DMS 273 (cell line): ENCODE measurements at regions not wholly inside any gene's neighbourhood (a gene's known extent, or its start where the extent isn't known, plus 50 kb on each side); places are given as distances from the start of the nearest gene placed in this dataset.
"Not testable (repeated sequence)": the region's sequence is repeated elsewhere in the genome, so short reads cannot be mapped to it uniquely, and the experiment has no call there.

Source experiments
- DNase-seq: peaks from one replicate; lab custom pipeline; 2025; ENCODE audit not compliant: unreplicated experiment; lab: John Stamatoyannopoulos, UW

GRCh38 chr12:59517522-59517921, 78.3 kb upstream of the SLC16A7 start:
- no peak for DNase-seq

GRCh38 chr12:59500915-59501314, 94.9 kb upstream of the SLC16A7 start:
- DNase-seq: no peak

GRCh38 chr12:59500335-59500734, 95.5 kb upstream of the SLC16A7 start:
- no peak for DNase-seq

- no peak for DNase-seq
Observed at GRCh38 chr12:59499774-59500173, 96.1 kb upstream of the SLC16A7 start.

GRCh38 chr12:59494617-59495016, 101.2 kb upstream of the SLC16A7 start:
- DNase-seq: no peak

GRCh38 chr12:59491877-59492276, 104.0 kb upstream of the SLC16A7 start:
- DNase-seq: no peak

GRCh38 chr12:59486827-59487226, 109.0 kb upstream of the SLC16A7 start:
- DNase-seq: no peak

GRCh38 chr12:59484575-59484974, 111.3 kb upstream of the SLC16A7 start:
- no peak for DNase-seq

- DNase-seq: not testable (repeated sequence)
Observed at GRCh38 chr12:59474236-59474635, 121.6 kb upstream of the SLC16A7 start.

GRCh38 chr12:59472273-59472672, 123.6 kb upstream of the SLC16A7 start:
- DNase-seq: no peak

- no peak for DNase-seq
Observed at GRCh38 chr12:59459966-59460660, 135.7 kb upstream of the SLC16A7 start.

- DNase-seq: no peak
Observed at GRCh38 chr12:59453475-59453874, 142.4 kb upstream of the SLC16A7 start.

- DNase-seq: peak; percentile 73
Observed at GRCh38 chr12:59452746-59453145, 143.1 kb upstream of the SLC16A7 start.

GRCh38 chr12:59452259-59452658, 143.6 kb upstream of the SLC16A7 start:
- no peak for DNase-seq

GRCh38 chr12:59446116-59446515, 149.7 kb upstream of the SLC16A7 start:
- no peak for DNase-seq

GRCh38 chr12:59444932-59445331, 150.9 kb upstream of the SLC16A7 start:
- DNase-seq: peak; percentile 10

- no peak for DNase-seq
Observed at GRCh38 chr12:59432057-59432456, 163.8 kb upstream of the SLC16A7 start.

GRCh38 chr12:59431266-59431665, 164.6 kb upstream of the SLC16A7 start:
- DNase-seq: peak; percentile 20

GRCh38 chr12:59429766-59430165, 166.1 kb upstream of the SLC16A7 start:
- DNase-seq: no peak

- DNase-seq: no peak
Observed at GRCh38 chr12:59425798-59426197, 170.0 kb upstream of the SLC16A7 start.

- not testable (repeated sequence) for DNase-seq
Observed at GRCh38 chr12:59424666-59425065, 171.2 kb upstream of the SLC16A7 start.

- no peak for DNase-seq
Observed at GRCh38 chr12:59414051-59414450, 181.8 kb upstream of the SLC16A7 start.

- DNase-seq: no peak
Observed at GRCh38 chr12:59408431-59408830, 187.4 kb upstream of the SLC16A7 start.
